Urinary bladder (tissue), 3 donors: ENCODE measurements at regions not wholly inside any gene's neighbourhood (a gene's known extent, or its start where the extent isn't known, plus 50 kb on each side); places are given as distances from the start of the nearest gene placed in this dataset.

Experiments
- DNase-seq: peaks from one replicate; pipeline ENCODE4 v3.0.0-alpha.2; 2015; ENCODE audit errors: extremely low spot score
- H3K27ac ChIP-seq: one replicate; pipeline ENCODE4 v1.5.1; 2013; ENCODE audit warnings: low read depth, mild to moderate bottlenecking, moderate library complexity
- H3K36me3 ChIP-seq: one replicate; pipeline ENCODE4 v1.6.1; 2013; ENCODE audit warnings: mild to moderate bottlenecking, moderate library complexity; ENCODE audit not compliant: insufficient read depth
- H3K4me1 ChIP-seq: one replicate; pipeline ENCODE4 v1.6.1; 2013; ENCODE audit warnings: mild to moderate bottlenecking, moderate library complexity; ENCODE audit not compliant: insufficient read depth
- H3K4me3 ChIP-seq: one replicate; pipeline ENCODE4 v1.5.1; 2013; ENCODE audit warnings: low read depth, low read length
- WGBS: extraction: QIAGEN DNeasy Blood & Tissue Kit; methylation state at CpG from one replicate; pipeline ENCODE4 v1.1.7; 2013; 5-methylcytosine and 5-hydroxymethylcytosine counted together
- donor health status: healthy with polysubstance abuse.
- donor health status: healthy.

DNA sequence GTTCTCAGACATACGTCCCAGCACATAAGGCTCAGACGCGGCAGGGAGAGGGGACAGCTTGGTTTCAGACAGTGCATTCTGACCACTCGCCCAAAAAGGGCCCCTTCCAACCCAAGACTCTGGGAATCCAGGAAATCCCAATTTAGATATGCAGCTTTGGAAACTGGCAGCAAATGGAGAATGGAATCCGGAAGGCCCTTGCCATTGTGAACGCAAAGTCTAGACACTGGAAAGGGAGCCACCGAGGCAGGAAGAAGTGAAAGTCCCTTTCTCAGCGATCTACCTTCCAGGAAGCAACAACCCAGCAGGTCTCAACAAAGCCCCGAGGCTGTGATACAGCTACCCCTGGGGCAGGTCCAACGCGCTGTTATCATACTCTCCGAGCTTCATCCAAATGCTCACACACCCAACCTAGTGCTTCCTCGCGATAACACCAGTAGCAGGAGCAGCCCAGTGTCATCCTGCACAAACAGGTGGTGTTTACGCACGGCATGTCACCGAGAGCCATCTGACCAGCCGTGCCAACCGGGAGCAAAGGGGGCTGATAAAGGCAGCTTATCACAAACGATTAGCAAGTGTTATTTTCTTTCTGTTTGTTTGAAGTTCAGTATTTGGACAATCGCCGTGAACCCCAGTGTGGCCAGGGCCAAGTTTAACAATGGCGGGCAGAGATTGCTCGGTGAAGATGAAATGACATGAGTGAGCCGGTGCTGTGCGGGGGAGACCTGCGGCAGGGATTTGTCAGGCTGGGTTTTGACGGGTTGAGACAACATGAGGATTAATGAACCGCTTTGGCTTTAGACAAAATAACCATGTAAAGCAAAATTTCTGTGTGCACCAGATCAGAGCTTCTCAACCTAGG, 240.6 kb downstream of the FOXL1 start:
- no peak for DNase-seq
- Histone ChIP-seq H3K4me3 (no peak overlapping the region), H3K27ac (no peak overlapping the region), H3K36me3 (no peaks in the 10 kb centered on the region), H3K4me1 (no peaks in the 10 kb centered on the region)
- WGBS, result 28% methylated on average over 29 of the region's 29 CpGs

DNA sequence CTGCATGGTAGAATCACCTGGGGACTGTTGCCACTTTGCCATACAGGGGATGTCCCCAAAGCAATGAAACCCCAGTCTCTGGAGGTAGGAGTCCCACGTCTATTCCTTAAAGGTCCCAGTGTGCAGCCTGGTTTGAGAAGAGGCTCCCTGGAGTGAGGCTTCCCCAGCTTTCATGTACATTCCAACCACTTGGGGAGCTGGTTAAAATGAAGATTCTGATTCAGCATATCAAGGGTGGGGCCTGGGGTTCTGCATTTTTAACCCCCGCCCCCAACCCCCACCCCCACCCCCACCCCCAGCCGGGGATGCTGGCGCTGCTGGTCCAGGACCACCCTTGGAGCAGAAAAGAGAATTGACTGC, 241.2 kb downstream of the FOXL1 start:
- WGBS, result 22% methylated on average over 4 of the region's 4 CpGs

DNA sequence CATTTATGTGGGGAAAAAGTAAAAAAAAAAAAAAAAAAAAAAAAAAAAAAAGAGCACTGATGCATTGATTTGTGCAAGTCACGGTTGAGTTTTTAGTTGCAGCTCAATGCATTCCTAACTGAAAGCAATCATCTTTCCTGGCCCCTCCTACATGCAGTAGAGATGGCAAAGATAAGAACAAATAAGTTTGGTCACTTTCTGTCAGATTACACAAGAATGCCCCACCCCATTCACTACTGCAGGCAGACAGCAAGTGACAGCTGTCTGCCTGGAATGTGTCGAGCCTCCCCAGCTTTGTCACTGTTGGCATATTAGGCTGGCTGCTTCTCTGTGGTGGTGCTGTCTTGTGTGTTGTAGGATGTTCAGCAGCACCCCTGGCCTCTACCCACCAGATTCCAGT, 243.5 kb downstream of the FOXL1 start:
- Histone ChIP-seq H3K27ac (no peak overlapping the region), H3K4me1 (no peaks in the 10 kb centered on the region), H3K36me3 (no peaks in the 10 kb centered on the region), H3K4me3 (no peak overlapping the region)
- 93% methylated on average over 2 of the region's 2 CpGs for WGBS
- no peak for DNase-seq

More for the DNA sequence above, 241.2 kb downstream of the FOXL1 start:
- no peak for DNase-seq
- Histone ChIP-seq H3K36me3 (no peaks in the 10 kb centered on the region), H3K4me3 (no peak overlapping the region), H3K4me1 (no peaks in the 10 kb centered on the region), H3K27ac (no peak overlapping the region)

DNA sequence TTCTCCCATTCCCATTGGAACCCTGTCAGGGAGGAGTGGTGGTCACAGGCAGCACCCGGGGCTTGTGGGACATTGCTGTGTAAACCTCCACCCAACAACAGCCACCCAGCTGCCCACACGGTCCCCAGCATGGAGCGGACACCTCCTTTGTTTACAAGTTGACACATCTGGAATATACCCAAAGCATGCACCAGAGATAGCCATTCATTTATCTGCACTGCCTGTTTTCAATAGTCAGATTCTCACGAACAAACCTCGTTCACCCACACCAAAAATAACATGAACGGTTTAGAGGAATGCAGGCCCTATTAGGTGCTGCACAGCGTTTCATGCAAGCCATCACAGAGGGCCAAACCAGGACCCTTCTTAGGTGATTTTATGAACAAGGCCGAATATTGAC, 244.8 kb downstream of the FOXL1 start:
- Histone ChIP-seq H3K36me3 (no peaks in the 10 kb centered on the region), H3K4me3 (no peak overlapping the region), H3K27ac (no peak overlapping the region), H3K4me1 (no peaks in the 10 kb centered on the region)
- no peak for DNase-seq
- WGBS, result 64% methylated on average over 8 of the region's 8 CpGs

DNA sequence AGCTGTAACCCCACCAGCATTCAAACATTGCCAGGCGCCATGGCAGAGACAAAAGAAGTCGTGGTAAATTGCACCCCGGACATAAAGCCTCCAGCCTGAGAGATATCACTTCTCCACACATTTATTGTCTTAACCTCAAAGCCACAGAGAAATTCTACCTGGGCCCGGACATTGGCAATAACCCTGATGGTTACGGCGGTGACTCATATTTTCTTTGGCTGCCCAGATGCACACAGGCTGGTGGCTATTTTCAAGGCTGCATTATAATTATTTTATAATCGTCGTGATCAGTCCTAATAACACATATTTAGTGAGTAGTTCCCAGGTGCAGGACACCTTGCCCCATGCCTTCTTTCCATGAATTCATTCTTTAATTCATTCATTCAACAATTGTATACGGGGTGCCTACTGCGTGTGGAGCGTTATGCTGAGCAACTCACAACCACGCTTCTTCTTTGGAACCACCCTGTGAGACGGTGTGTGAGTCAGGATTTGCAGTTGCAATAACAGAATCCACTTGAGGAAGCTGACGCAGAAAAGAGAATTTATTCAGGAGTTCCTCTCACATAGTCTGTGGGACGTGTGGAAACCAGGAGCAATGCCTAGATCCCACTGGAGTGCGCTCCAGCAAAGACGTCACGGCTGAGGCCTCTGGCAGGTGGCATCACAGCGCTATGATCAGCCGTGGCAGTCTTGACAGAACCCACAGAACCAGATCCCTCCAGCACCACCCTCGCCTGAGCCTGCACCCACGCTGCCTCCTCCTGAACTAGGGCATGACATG, 245.7 kb downstream of the FOXL1 start:
- no peak overlapping the region for H3K4me3 ChIP-seq
- 86% methylated on average over 22 of the region's 22 CpGs for WGBS
- no peaks in the 10 kb centered on the region for H3K36me3 ChIP-seq
- no peak overlapping the region for H3K27ac ChIP-seq
- DNase-seq, result no peak
- no peaks in the 10 kb centered on the region for H3K4me1 ChIP-seq

DNA sequence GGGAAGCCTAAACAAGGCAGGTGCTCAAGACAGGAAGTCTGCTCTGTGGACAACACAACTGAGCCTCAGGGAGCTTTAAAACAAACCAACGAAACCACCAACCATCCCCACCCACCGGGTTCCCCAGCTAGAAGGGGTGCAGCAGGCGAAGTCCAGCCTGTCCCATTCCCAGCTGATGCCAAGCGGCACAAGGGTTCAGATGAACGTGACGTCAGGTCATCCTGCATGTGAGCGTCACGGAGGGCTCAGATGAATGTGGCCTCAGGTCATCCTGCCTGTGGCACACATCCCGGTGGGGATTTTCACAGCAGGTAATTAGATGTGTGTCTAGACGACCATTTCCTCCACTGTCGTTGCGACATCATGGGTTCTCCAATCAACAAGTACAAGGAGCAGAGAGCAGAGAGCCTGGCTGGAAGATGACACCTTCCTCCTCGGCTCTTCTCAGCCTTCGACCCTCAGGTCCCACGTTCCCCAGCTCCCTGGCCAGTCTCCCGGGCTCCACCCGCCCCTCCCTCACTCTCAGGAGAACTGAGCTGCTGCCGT, 246.5 kb downstream of the FOXL1 start:
- no peak overlapping the region for H3K4me3 ChIP-seq
- no peaks in the 10 kb centered on the region for H3K4me1 ChIP-seq
- WGBS, result 50% methylated on average over 18 of the region's 18 CpGs
- no peak for DNase-seq
- H3K36me3 ChIP-seq, result no peaks in the 10 kb centered on the region
- no peak overlapping the region for H3K27ac ChIP-seq

DNA sequence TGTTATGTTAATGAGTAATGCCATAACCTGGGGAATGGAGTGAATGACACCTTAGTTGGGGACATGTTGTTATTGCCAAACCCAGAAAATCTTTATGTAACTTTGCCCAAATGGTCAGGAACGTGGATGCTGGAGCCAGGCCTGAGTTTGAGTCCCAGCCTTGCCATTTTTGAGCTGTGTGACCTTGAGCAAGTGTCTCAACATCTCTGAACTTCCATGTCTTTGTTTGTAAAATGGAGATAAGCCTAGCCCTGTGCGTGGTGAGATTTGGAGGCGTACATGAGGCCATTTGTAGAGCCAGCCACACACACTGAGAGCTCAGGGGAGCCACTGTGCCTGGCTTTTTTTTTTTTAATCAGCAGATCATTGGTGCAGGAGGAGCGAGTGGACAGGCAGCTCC, 247.3 kb downstream of the FOXL1 start:
- no peaks in the 10 kb centered on the region for H3K4me1 ChIP-seq
- no peak for DNase-seq
- H3K4me3 ChIP-seq, result no peak overlapping the region
- no peaks in the 10 kb centered on the region for H3K36me3 ChIP-seq
- H3K27ac ChIP-seq, result no peak overlapping the region
- WGBS, result 79% methylated on average over 4 of the region's 4 CpGs

DNA sequence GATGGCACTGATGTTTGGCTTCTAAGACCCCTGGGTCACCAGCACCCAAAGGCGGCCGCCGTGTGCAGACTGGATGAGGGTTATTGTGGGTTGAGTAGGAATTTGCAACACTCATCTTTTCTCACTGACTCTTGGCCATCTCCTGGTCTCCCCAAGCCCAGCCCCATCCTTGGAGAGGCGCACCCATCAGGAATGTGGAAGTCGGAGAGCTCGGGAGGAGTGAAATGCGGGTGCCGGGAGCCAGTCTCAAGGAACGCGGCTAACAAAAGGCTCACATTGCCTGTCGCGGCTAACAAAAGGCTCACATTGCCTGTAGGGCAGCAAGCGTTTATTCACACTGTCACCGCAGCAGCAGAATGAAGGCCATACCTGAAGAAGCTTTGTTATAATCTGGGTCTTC, 248.6 kb downstream of the FOXL1 start:
- Histone ChIP-seq H3K4me3 (no peak overlapping the region), H3K36me3 (no peaks in the 10 kb centered on the region), H3K27ac (no peak overlapping the region), H3K4me1 (no peaks in the 10 kb centered on the region)
- DNase-seq, result no peak
- WGBS, result 49% methylated on average over 14 of the region's 14 CpGs

DNA sequence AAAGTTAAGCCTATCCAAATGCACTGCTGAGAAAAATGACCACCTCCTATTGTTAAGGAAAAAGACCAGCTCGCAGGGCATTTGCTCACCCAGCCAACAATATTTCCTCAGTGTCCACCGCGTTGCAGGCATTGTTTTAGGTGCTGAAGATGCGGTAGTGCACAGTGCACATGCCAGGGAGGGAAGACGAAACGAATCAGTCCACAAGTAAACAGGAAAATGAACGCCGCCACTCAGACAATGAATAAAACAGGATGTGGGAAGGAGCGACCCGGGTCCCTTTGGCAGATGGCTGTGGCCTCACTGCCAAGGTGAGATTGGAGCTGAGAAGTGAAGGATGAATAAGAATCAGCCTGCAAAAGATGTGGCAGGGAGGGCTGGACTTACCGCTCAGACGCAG, 249.2 kb downstream of the FOXL1 start:
- Histone ChIP-seq H3K36me3 (no peaks in the 10 kb centered on the region), H3K27ac (no peak overlapping the region), H3K4me1 (no peaks in the 10 kb centered on the region), H3K4me3 (no peak overlapping the region)
- DNase-seq, result no peak
- 43% methylated on average over 12 of the region's 12 CpGs for WGBS

DNA sequence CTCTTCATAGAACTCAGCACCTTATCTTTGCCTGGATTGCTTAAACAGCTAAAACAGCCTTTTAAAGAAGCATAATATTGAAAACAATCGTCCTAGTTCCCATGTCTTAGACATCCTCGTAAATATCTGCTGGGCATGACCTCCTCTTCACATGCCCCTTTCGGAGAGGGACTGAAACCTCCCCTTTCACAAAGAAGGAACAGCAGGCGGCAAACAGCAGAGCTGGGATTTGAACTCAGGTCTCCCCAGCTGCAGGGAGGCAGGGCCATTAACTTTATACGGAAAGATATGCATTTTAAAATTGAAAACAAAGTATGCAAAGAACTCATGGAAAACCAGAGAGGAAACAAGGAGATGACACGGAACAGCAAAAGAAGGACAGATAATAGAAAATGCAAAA, 249.9 kb downstream of the FOXL1 start:
- H3K36me3 ChIP-seq, result no peaks in the 10 kb centered on the region
- no peak for DNase-seq
- H3K4me1 ChIP-seq, result no peaks in the 10 kb centered on the region
- no peak overlapping the region for H3K4me3 ChIP-seq
- 71% methylated on average over 6 of the region's 6 CpGs for WGBS
- no peak overlapping the region for H3K27ac ChIP-seq

DNA sequence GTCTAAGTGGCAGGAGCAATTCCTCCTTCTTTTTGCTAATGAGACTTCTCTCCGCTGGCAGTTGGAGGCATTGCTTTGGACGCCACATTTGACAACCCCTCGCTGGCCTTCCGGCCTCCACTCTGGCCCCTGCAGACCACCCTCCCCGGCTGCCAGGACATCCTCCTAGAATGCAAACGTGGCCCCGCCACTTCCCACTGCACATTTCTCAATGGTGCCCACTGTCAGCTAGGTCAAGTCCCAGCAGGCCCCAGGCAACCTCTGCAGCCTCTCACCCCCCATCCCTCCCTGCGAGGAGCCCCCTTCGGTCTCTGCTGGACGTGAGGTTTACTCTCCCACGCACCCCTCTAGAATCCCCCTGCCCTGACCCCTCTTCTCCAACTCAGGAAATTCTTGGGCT, 250.3 kb downstream of the FOXL1 start:
- DNase-seq, result no peak
- WGBS, result 74% methylated on average over 11 of the region's 11 CpGs
- H3K4me3 ChIP-seq, result no peak overlapping the region

DNA sequence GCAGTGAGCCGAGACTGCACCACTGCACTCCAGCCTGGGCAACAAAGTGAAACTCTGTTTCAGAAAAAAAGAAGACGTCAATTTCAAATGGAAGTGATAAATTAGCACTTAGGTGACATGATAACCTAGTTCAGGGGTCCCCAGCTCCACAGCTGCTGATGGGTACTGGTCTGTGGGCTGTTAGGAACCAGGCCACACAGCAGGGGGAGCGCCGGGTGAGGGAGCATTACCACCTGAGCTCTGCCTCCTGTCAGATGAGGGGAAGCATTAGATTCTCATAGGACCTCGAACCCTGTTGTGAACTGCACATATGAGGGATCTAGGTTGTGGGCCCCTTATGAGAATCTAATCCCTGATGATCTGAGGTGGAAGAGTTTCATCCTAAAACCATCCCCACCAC, 253.0 kb downstream of the FOXL1 start:
- no peak for DNase-seq
- no peaks in the 10 kb centered on the region for H3K4me1 ChIP-seq
- no peak overlapping the region for H3K4me3 ChIP-seq
- WGBS, result 84% methylated on average over 5 of the region's 5 CpGs
- H3K27ac ChIP-seq, result no peak overlapping the region
- no peaks in the 10 kb centered on the region for H3K36me3 ChIP-seq

More for the DNA sequence above, 250.3 kb downstream of the FOXL1 start:
- Histone ChIP-seq H3K27ac (no peak overlapping the region), H3K36me3 (no peaks in the 10 kb centered on the region), H3K4me1 (no peaks in the 10 kb centered on the region)

DNA sequence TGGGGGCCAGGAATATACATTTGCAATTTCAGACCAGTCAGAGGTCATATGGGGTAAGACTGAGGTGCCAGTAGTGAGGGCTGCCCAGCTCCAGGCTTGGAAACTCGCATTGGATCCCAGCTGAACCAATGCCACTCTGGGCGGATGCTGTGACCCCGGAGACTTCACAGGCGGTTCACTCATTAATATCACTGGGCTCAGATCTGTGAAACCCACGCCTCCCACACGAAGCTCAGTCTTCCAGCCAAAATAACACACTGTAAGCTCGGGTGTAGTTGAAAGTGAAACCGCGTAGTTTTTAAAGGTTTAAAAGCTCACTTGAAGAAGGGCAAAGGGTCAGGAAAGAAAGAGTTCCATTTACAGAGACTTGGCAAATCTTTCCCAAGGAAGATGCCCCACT, 254.8 kb downstream of the FOXL1 start:
- H3K36me3 ChIP-seq, result no peaks in the 10 kb centered on the region
- H3K4me1 ChIP-seq, result no peaks in the 10 kb centered on the region
- DNase-seq, result no peak
- 53% methylated on average over 9 of the region's 9 CpGs for WGBS
- H3K4me3 ChIP-seq, result no peak overlapping the region
- H3K27ac ChIP-seq, result no peak overlapping the region

DNA sequence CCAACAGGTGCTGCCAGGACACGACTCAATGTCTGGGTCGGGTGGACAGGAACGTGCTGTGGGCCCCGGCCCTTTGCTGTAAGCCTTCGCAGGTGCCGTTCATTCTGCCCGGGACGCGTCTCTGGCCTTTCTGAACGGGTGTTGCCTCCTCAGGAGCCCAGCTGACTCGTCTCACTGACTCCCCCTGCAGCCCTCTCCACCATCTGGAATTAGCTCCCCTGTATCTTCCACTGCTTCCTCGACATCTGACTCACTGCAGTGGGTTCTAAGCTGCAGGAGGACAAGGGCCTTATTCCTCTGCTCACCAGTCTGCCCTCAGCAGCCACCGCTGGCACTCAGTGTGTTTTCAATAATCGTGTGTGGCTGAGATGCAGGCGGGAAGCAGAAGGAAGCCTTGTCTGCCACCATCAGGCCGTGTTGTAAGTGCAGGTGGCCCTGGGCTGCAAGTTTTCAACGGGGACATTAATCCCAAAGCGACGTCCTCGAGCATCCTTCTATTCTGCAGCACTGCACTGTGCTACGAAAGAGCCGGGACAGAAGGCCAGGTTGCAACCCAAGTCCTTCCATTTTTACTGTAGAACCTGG, 256.2 kb downstream of the FOXL1 start:
- no peaks in the 10 kb centered on the region for H3K36me3 ChIP-seq
- no peak overlapping the region for H3K4me3 ChIP-seq
- H3K4me1 ChIP-seq, result no peaks in the 10 kb centered on the region
- WGBS, result 54% methylated on average over 22 of the region's 22 CpGs
- no peak for DNase-seq
- no peak overlapping the region for H3K27ac ChIP-seq
